ENCODE measurements at regions not wholly inside any gene's neighbourhood (a gene's known extent, or its start where the extent isn't known, plus 50 kb on each side); places are given as distances from the start of the nearest gene placed in this dataset.

DNA sequence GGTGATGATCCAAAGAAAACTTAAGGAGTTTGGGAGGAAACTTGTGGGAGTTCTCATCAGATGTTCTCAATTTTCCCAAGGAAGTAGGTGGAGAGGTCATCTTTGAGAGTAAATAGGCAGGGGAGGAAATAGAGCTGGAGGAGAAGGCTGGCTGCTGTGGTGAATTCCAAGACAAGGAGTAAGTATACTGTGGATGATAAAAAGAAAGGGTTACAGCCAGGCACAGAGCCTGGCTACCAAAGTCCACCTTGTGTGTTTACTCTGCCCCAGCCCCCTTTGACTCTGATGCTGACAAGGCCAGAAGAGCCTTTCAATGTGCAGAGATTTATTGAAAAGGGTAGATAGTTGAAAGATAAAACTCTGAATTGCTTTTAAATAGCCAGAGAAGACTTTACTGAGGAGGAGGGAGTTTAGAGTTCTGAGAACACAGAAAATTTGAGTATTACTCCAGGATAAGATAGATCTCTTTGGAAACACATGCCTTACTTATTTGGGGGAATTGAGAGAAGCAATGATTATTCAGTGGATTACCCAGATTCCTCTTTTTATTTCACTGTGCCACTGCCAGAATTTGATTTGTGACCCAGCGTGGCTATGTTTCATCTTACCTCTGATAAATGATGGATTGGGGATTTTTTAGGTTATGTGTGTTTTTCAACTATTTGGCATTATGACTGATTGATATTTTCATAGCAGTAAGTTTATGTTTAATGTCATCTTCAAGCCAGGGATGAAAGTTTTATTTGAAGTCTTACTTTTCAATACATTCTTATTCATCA lies 182.6 kb upstream of the JAG1 start (continued):
- TF ChIP-seq, protein P1, sequence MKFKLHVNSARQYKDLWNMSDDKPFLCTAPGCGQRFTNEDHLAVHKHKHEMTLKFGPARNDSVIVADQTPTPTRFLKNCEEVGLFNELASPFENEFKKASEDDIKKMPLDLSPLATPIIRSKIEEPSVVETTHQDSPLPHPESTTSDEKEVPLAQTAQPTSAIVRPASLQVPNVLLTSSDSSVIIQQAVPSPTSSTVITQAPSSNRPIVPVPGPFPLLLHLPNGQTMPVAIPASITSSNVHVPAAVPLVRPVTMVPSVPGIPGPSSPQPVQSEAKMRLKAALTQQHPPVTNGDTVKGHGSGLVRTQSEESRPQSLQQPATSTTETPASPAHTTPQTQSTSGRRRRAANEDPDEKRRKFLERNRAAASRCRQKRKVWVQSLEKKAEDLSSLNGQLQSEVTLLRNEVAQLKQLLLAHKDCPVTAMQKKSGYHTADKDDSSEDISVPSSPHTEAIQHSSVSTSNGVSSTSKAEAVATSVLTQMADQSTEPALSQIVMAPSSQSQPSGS (IDR thresholded peaks at IDR 0.05; ENCODE audit: low read length), result no peak
- TF ChIP-seq MTA2 (IDR thresholded peaks at IDR 0.05; ENCODE audit: low read depth), result no peak
- no peak for TF ChIP-seq BHLHE40 (IDR thresholded peaks at IDR 0.05; ENCODE audit: borderline replicate concordance in 1 of 2, low read depth in 2 of 2, low read length in 1 of 2)
- no peak for TF ChIP-seq NRF1 (conservative IDR thresholded peaks at IDR 0.05; ENCODE audit: low read depth, low read length)
- TF ChIP-seq CREM (IDR thresholded peaks at IDR 0.05; ENCODE audit: low read depth), result no peak
- TF ChIP-seq ASH2L (IDR thresholded peaks at IDR 0.05; ENCODE audit: borderline replicate concordance, low read depth), result no peak
- no peak for TF ChIP-seq EED (IDR thresholded peaks at IDR 0.05; ENCODE audit: low read depth)
- no peak for TF ChIP-seq DPF2 (IDR thresholded peaks at IDR 0.05)

DNA sequence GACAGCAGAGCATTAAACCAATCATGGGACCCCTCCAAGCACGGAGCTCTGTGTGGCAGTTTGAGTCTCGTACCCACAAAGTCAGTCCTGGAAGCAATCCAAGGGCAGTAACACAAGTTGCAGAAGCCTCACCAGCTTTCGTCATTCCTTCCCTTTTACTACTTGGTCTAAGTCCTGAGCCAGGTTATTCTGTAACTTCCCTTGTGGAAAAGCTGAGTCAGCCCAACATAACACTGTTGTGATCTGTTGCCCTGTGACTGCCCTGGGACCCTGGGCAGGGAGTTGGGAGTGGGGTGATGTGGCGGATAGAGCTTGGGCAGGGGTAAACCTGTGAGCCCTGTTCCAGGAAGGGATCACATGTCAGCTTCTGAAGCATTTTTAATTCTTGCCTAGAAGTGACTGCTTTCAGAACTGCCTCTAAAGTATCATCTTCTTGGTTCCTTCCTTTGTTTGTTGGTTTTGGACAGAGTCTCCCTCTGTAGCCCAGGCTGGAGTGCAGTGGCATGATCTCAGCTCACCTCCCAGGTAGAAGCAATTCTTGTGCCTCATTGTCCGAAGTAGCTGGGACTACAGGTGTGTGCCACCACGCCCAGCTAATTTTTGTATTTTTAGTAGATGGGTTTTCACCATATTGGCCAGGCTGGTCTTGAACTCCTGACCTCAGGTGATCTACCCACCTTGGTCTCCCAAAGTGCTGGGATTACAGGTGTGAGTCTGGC lies 183.7 kb upstream of the JAG1 start:
- H3K4me1 ChIP-seq (ENCODE audit: control insufficient read depth, insufficient read depth, low read length), result no peaks in the 10 kb centered on the region
- no peak for DNase-seq (ENCODE audit: low read depth, low spot score)
- no peaks in the 10 kb centered on the region; a peak in 1 of 4 replicates for H3K27me3 ChIP-seq (replicated peaks in 1 of 2; ENCODE audit: control insufficient read depth in 2 of 2, insufficient read depth in 2 of 2, low read length in 1 of 2)
- H3K4me3 ChIP-seq, result no peak overlapping the region
- WGBS (ENCODE audit: insufficient coverage, insufficient replicate concordance, low lambda C conversion rate, missing lambda C conversion rate), result 2% methylated on average over 6 of the region's 6 CpGs
- POLR2A ChIA-PET, result no interaction called here
- no peak overlapping the region for H2AFZ ChIP-seq (ENCODE audit: control insufficient read depth, low read depth, low read length)
- SMC1A ChIA-PET (ENCODE audit: uncharacterized antibody, unreplicated experiment), result no interaction called here
- in situ Hi-C loops (cut with MboI), result no loop called here
- H3K9ac ChIP-seq (ENCODE audit: control insufficient read depth, insufficient read depth, low read length), result no peak overlapping the region
- CTCF ChIA-PET, result no interaction called here
- H4K20me1 ChIP-seq (ENCODE audit: control insufficient read depth, insufficient read depth), result no peaks in the 10 kb centered on the region; the same call in 1 of the 2 replicates
- H3K9me3 ChIP-seq (replicated peaks; ENCODE audit: control insufficient read depth, insufficient read depth, low read length), result no peaks in the 10 kb centered on the region
- no peak overlapping the region for H3K27ac ChIP-seq (ENCODE audit: control insufficient read depth, insufficient read depth)
- RAD21 ChIA-PET (ENCODE audit: unreplicated experiment), result no interaction called here
- no peak overlapping the region for H3K4me2 ChIP-seq (ENCODE audit: control insufficient read depth, insufficient read depth)
- intact Hi-C loops (cut with micrococcal nuclease; ENCODE audit: unreplicated experiment), result no loop called here
- no peak for FAIRE-seq
- H3K36me3 ChIP-seq (ENCODE audit: control insufficient read depth in 2 of 2, insufficient read depth in 2 of 2, low read length in 1 of 2), result no peaks in the 10 kb centered on the region
- no peak for ATAC-seq
- no TSS peak for BruUV-seq (replicated peaks)
- no peaks in the 10 kb centered on the region for H3K79me2 ChIP-seq (ENCODE audit: control insufficient read depth, insufficient read depth, low read length)
- TF ChIP-seq, protein P2, sequence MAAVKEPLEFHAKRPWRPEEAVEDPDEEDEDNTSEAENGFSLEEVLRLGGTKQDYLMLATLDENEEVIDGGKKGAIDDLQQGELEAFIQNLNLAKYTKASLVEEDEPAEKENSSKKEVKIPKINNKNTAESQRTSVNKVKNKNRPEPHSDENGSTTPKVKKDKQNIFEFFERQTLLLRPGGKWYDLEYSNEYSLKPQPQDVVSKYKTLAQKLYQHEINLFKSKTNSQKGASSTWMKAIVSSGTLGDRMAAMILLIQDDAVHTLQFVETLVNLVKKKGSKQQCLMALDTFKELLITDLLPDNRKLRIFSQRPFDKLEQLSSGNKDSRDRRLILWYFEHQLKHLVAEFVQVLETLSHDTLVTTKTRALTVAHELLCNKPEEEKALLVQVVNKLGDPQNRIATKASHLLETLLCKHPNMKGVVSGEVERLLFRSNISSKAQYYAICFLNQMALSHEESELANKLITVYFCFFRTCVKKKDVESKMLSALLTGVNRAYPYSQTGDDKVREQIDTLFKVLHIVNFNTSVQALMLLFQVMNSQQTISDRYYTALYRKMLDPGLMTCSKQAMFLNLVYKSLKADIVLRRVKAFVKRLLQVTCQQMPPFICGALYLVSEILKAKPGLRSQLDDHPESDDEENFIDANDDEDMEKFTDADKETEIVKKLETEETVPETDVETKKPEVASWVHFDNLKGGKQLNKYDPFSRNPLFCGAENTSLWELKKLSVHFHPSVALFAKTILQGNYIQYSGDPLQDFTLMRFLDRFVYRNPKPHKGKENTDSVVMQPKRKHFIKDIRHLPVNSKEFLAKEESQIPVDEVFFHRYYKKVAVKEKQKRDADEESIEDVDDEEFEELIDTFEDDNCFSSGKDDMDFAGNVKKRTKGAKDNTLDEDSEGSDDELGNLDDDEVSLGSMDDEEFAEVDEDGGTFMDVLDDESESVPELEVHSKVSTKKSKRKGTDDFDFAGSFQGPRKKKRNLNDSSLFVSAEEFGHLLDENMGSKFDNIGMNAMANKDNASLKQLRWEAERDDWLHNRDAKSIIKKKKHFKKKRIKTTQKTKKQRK (IDR thresholded peaks at IDR 0.05; ENCODE audit: low read depth, low read length), result no peak
- TF ChIP-seq RAD21 (IDR thresholded peaks at IDR 0.05; ENCODE audit: insufficient read depth, low read depth, low read length), result no peak
- no peak for TF ChIP-seq WRNIP1 (IDR thresholded peaks at IDR 0.05; ENCODE audit: borderline replicate concordance, low read depth, low read length)
- TF ChIP-seq, protein P3, sequence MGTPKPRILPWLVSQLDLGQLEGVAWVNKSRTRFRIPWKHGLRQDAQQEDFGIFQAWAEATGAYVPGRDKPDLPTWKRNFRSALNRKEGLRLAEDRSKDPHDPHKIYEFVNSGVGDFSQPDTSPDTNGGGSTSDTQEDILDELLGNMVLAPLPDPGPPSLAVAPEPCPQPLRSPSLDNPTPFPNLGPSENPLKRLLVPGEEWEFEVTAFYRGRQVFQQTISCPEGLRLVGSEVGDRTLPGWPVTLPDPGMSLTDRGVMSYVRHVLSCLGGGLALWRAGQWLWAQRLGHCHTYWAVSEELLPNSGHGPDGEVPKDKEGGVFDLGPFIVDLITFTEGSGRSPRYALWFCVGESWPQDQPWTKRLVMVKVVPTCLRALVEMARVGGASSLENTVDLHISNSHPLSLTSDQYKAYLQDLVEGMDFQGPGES (IDR thresholded peaks at IDR 0.05), result no peak
- TF ChIP-seq ZSCAN29 (IDR thresholded peaks at IDR 0.05), result no peak
- TF ChIP-seq MXI1 (IDR thresholded peaks at IDR 0.05; ENCODE audit: low read depth, low read length), result no peak
- TF ChIP-seq, protein P4, sequence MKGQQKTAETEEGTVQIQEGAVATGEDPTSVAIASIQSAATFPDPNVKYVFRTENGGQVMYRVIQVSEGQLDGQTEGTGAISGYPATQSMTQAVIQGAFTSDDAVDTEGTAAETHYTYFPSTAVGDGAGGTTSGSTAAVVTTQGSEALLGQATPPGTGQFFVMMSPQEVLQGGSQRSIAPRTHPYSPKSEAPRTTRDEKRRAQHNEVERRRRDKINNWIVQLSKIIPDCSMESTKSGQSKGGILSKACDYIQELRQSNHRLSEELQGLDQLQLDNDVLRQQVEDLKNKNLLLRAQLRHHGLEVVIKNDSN (IDR thresholded peaks at IDR 0.05; ENCODE audit: borderline replicate concordance, extremely low read length, insufficient read depth, low read depth, low read length), result no peak
- no peak for TF ChIP-seq SP1 (IDR thresholded peaks at IDR 0.05; ENCODE audit: low read depth, low read length)

Measured in GM12878 (cell line).